ENCODE measurements at regions not wholly inside any gene's neighbourhood (a gene's known extent, or its start where the extent isn't known, plus 50 kb on each side); places are given as distances from the start of the nearest gene placed in this dataset.
A peak's percentile ranks its signal among the peaks of the same experiment; 100 is the strongest.

DNA sequence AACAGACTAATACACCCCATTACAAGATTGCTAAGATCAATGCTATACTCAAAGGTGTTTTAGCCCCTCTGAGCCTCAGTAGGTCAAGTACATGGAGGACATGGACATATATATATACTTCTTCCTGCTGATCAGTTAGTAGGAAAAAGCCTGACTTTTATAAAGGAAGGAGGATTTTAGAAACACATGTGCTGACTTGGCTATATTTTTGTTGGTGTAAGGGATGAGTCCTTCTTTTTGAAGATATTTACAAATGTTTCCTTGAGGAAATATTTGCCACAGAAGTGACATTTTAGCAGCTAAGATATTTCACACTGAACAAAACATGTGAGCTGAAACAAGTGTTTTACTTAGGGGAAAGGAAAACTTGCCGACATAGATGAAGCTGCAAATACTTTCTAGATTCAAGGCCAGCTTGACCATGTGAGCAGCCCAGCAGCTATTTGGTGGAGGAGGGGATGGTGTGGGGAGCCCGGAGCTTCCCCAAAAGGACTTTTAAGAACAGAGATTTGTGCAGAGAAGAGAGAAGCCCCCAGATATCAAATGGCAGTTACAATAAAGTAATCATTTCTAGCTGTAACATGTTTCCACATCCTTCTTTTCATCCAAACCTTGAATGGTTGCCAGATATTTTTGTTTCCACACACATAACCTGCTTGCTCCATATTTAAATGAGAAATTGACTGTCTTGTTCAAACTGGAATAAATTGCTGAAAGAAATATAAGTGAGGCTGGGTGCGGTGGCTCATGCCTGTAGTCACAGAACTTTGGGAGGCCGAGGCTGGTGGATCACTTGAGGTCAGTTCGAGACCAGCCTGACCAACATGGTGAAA is 111.7 kb upstream of the NR2F2 start:
- no peak for ATAC-seq
- intact Hi-C loops (cut with DNase I): no loop called here
- Histone ChIP-seq H3K36me3 (no peaks in the 10 kb centered on the region), H3K4me1 (no peaks in the 10 kb centered on the region), H3K9me3 (no peaks in the 10 kb centered on the region), H3K27me3 (no peaks in the 10 kb centered on the region), H3K4me3 (no peak overlapping the region), H3K27ac (no peak overlapping the region)
- DNase-seq: peak in 1 of 4 donors; percentile 9
- TF ChIP-seq, protein P1, sequence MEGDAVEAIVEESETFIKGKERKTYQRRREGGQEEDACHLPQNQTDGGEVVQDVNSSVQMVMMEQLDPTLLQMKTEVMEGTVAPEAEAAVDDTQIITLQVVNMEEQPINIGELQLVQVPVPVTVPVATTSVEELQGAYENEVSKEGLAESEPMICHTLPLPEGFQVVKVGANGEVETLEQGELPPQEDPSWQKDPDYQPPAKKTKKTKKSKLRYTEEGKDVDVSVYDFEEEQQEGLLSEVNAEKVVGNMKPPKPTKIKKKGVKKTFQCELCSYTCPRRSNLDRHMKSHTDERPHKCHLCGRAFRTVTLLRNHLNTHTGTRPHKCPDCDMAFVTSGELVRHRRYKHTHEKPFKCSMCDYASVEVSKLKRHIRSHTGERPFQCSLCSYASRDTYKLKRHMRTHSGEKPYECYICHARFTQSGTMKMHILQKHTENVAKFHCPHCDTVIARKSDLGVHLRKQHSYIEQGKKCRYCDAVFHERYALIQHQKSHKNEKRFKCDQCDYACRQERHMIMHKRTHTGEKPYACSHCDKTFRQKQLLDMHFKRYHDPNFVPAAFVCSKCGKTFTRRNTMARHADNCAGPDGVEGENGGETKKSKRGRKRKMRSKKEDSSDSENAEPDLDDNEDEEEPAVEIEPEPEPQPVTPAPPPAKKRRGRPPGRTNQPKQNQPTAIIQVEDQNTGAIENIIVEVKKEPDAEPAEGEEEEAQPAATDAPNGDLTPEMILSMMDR (IDR thresholded peaks at IDR 0.05): no peak

DNA sequence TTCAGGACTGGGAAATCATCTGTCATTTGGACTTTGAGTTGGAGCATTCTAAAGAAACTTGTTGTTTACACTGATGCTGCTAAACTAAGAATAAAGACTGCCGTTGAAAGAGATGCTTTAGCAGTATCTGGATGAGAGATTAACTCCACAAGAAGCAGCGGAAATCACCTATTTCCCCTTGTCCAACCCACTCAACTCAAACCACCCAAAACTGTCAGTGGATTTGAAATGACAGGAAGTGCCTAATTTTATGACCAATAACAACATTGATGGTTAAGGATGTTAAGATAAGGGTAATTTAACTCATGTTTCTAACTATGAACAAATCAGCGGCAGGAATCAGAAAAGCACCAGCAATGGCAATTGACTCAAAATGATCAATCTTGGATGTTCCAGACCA is 110.8 kb upstream of the NR2F2 start:
- Histone ChIP-seq H3K4me1 (no peaks in the 10 kb centered on the region), H3K4me3 (no peak overlapping the region), H3K27ac (no peak overlapping the region), H3K9me3 (no peaks in the 10 kb centered on the region), H3K36me3 (no peaks in the 10 kb centered on the region), H3K27me3 (no peaks in the 10 kb centered on the region)
- ATAC-seq (no peak), DNase-seq (no peak)
- TF ChIP-seq, protein P1 (IDR thresholded peaks at IDR 0.05): no peak
- intact Hi-C loops (cut with DNase I): no loop called here

DNA sequence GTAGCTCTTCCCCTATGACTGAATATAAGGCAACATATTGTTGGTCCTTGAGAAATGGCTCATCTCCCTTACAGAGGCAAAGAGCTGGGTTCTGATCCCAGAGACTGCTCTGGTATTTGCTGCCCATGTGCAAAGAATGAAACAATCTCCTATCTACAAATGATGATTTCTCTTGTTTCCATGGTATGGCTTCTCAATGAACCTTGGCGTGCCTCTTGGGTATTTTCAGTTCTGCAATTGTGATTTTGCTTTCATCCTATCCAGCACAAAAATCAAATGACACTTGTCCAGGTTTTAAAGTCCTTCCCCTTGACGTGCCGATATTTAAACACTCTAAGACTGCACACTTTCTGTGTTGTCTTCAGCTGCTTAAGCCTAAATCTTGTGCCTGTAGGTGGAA is 109.8 kb upstream of the NR2F2 start:
- H3K4me1 ChIP-seq: no peaks in the 10 kb centered on the region
- H3K36me3 ChIP-seq: no peaks in the 10 kb centered on the region
- DNase-seq: no peak
- no peaks in the 10 kb centered on the region for H3K9me3 ChIP-seq
- TF ChIP-seq, protein P1 (IDR thresholded peaks at IDR 0.05): no peak
- intact Hi-C loops (cut with DNase I): no loop called here
- ATAC-seq: no peak
- no peaks in the 10 kb centered on the region for H3K27me3 ChIP-seq
- no peak overlapping the region for H3K27ac ChIP-seq
- H3K4me3 ChIP-seq: no peak overlapping the region

DNA sequence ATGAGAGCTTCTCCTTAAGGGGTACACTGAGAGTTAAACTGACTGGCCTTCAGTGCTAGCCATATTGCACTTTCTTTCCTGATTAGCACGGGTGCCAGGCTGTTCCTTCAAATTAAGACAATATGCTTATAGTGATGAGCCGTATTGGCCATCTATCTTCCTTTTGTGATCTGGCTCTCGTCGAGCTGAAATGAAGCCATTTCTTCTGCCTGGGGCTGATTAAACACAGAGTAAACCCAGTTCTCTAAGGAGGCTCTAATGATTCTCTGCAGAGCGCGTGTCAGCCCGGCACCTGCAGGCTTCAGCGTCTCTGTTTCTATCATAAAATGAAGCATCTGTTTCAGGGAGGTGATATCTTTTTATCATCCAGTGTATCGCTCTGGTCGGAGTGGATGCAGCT is 107.5 kb upstream of the NR2F2 start:
- Histone ChIP-seq H3K9me3 (no peaks in the 10 kb centered on the region), H3K27ac (no peak overlapping the region), H3K4me1 (no peaks in the 10 kb centered on the region), H3K27me3 (no peaks in the 10 kb centered on the region), H3K4me3 (no peak overlapping the region), H3K36me3 (no peaks in the 10 kb centered on the region)
- ATAC-seq (no peak), DNase-seq (no peak)
- intact Hi-C loops (cut with DNase I): no loop called here
- TF ChIP-seq, protein P1 (IDR thresholded peaks at IDR 0.05): no peak

DNA sequence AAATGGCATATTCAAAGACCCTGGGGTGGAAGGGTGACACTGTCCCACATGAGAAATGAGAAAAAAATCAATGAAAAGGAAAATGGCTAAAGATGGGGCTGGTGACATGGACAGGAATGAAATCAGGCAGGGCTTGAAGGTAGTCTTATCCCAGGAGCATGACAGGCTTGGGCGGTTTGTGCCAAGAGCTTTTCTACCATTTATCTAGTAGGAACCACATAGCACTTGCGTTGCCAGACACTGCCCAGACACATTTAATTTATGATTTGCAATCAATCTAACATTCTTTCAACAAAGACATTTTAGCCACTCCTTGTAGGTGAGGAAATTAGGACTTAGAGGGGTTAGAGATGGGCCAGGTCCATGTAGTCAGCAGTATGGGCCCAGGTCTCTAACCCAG is 106.6 kb upstream of the NR2F2 start:
- Histone ChIP-seq H3K4me1 (no peaks in the 10 kb centered on the region), H3K36me3 (no peaks in the 10 kb centered on the region), H3K27ac (no peak overlapping the region), H3K9me3 (no peaks in the 10 kb centered on the region), H3K27me3 (no peaks in the 10 kb centered on the region), H3K4me3 (no peak overlapping the region)
- no peak for ATAC-seq
- no peak for DNase-seq
- TF ChIP-seq, protein P1 (IDR thresholded peaks at IDR 0.05): no peak
- intact Hi-C loops (cut with DNase I): no loop called here
